Activated T-cell treated with anti-CD3 and anti-CD28 coated beads, Interleukin-2, amount 50 U/mL, for 72 hours (primary cell): ENCODE measurements at regions not wholly inside any gene's neighbourhood (a gene's known extent, or its start where the extent isn't known, plus 50 kb on each side); places are given as distances from the start of the nearest gene placed in this dataset.
A peak's percentile ranks its signal among the peaks of the same experiment; 100 is the strongest.

ENCODE experiments used
- ATAC-seq, 2 donors: fragments of 150-1000 bp; cut with Tn5 transposase; replicated peaks in 1 of 2; 2 replicates each; pipeline ENCODE4 v1.10.0; 2021; ENCODE audit warnings: moderate library complexity in 2 of 2, mild to moderate bottlenecking in 1 of 2
- DNase-seq, 2 donors: peaks; one replicate each; pipeline ENCODE4 v3.0.0; 2021 to 2022; ENCODE audit warnings: mixed read lengths in 1 of 2
- H3K27ac Mint-ChIP-seq: one replicate; pipeline ENCODE4 v1.8.0; 2022; ENCODE audit warnings: mild to moderate bottlenecking, moderate library complexity, mixed read lengths
- H3K27me3 Mint-ChIP-seq: one replicate; pipeline ENCODE4 v1.8.0; 2022; ENCODE audit warnings: low read depth, mixed read lengths
- H3K36me3 Mint-ChIP-seq, 2 donors: one replicate each; pipeline ENCODE4 v1.8.0; 2022; ENCODE audit warnings: mixed read lengths in 2 of 2, mild to moderate bottlenecking in 1 of 2; ENCODE audit not compliant: insufficient read depth in 2 of 2
- H3K4me1 Mint-ChIP-seq: one replicate; pipeline ENCODE4 v1.8.0; 2022; ENCODE audit warnings: low read depth, mixed read lengths
- H3K4me3 Mint-ChIP-seq, 2 donors: one replicate each; pipeline ENCODE4 v1.8.0; 2022; ENCODE audit warnings: mild to moderate bottlenecking in 2 of 2, mixed read lengths in 2 of 2, moderate library complexity in 2 of 2
- H3K9me3 Mint-ChIP-seq, 2 donors: one replicate each; pipeline ENCODE4 v1.8.0; 2022; ENCODE audit warnings: mixed read lengths in 2 of 2

DNA sequence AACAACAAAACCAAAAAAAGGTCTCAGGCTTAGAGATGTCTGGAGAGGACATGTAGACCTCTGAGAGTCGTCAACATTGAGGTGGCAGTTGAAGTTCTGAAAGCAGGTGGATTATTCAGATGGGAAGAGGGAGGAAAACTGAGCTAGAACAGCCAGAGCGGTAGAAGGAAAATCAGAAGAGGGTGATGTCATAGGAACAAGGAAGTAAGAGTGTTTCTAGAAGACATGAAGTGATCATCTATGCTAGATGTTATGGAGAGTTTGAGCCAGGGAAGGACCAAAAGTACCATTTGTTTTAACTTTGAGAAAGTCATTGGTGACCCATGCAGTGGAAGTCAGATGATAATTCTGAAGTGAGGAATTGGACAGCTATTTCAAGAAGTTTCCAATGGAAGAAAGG, 316.2 kb upstream of the RGS6 start:
- DNase-seq (no peak), ATAC-seq (no peak)
- H3K9me3 Mint-ChIP-seq: no peaks in the 10 kb centered on the region
- H3K27me3 Mint-ChIP-seq: no peaks in the 10 kb centered on the region
- peaks cover 8% of the 10 kb centered on the region for H3K4me1 Mint-ChIP-seq
- H3K4me3 Mint-ChIP-seq: no peak overlapping the region
- peak overlapping the region; percentile 22 for H3K27ac Mint-ChIP-seq
- H3K36me3 Mint-ChIP-seq: peaks cover 7 to 8% of the 10 kb centered on the region in 2 donors

DNA sequence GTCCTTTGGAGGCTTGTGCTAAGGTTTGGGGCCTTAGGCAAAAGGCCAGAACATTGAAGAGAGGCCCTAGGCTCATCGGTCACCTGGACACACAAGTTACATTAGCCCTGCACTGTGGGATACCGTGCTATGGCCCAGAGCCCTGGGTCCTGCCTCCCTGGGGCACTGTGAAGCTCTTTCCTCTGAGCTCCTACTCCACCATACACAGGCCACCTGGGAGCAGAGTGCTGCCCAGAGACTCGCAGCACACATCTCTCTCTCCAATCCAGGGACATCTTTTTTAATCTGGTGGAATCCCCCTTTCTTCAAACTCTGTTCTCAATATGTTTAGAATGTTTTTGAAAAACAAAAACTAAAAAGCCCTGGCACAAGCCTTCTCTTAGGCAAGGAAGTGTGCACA, 314.2 kb upstream of the RGS6 start:
- H3K9me3 Mint-ChIP-seq: no peaks in the 10 kb centered on the region
- no peak for DNase-seq
- H3K4me1 Mint-ChIP-seq: peaks cover 8% of the 10 kb centered on the region
- H3K27me3 Mint-ChIP-seq: no peaks in the 10 kb centered on the region
- H3K36me3 Mint-ChIP-seq: peaks cover 11 to 12% of the 10 kb centered on the region in 2 donors
- no peak overlapping the region for H3K27ac Mint-ChIP-seq
- ATAC-seq: no peak
- no peak overlapping the region for H3K4me3 Mint-ChIP-seq

DNA sequence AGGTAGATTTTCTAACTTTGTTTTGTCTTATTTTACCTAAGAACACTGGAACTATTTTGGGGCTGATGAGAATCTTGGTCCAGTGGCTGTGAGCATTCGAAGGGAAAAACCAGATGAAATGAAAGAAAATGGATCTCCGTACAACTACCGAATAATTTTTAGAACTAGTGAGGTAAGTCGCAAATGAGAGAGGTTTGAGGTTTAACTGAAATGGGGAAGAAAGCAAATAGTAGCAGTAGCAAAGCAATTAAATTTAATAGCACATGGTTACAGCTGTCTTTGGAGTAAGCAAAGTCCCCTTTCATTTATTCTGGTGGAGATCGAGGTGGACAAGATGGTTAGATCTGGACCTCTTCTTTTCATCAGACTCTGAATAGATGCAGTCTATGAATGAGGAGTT, 313.5 kb upstream of the RGS6 start:
- Mint-ChIP-seq H3K27me3 (no peaks in the 10 kb centered on the region), H3K36me3 (peaks cover 11 to 12% of the 10 kb centered on the region in 2 donors), H3K27ac (no peak overlapping the region), H3K4me1 (peaks cover 10% of the 10 kb centered on the region), H3K4me3 (no peak overlapping the region), H3K9me3 (no peaks in the 10 kb centered on the region)
- ATAC-seq (no peak), DNase-seq (no peak)

DNA sequence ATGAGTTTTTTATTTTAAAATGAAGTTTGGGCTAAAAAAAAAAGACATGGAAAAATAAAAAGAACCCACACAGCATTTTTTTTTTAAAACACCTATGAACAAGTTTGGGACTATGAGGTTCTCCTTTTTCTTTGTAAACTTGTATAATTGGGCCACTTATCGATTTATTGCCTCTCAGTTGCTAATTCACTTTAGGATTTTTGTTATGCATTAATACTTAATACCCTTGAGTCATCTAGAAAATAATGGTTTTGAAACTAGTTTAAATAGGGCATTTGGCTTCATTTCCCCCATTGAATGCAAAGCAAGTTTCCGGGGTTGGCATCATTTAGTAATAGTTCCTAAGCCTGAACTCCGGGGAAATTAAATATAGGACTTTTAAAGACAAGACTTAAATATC, 312.8 kb upstream of the RGS6 start:
- no peaks in the 10 kb centered on the region for H3K9me3 Mint-ChIP-seq

DNA sequence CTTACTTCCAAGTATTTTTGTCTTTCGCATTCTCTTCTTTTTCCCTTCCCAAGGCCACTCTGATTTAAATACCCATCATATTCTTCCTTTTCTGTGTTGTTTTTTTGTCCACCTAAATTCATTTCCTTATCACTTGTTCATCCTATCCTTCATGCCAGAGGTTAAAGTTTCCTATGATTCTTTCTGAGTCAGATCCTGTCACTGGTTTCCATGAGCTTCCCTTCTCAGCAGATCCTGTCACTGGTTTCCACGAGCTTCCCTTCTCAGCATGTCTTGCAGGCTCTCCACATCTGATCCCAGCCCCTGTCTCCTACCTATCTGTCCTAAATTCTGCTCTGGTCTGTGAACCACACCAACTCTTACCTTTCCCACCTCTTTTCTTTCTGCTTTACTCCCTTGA, 311.8 kb upstream of the RGS6 start:
- H3K9me3 Mint-ChIP-seq: no peaks in the 10 kb centered on the region
- no peak overlapping the region for H3K4me3 Mint-ChIP-seq
- ATAC-seq: no peak
- DNase-seq: no peak
- peaks cover 13% of the 10 kb centered on the region for H3K4me1 Mint-ChIP-seq
- H3K27ac Mint-ChIP-seq: no peak overlapping the region
- H3K27me3 Mint-ChIP-seq: no peaks in the 10 kb centered on the region
- peaks cover 14 to 21% of the 10 kb centered on the region in 2 donors for H3K36me3 Mint-ChIP-seq

More for the DNA sequence above, 312.8 kb upstream of the RGS6 start:
- H3K27me3 Mint-ChIP-seq: no peaks in the 10 kb centered on the region
- H3K27ac Mint-ChIP-seq: no peak overlapping the region
- H3K36me3 Mint-ChIP-seq: peaks cover 12 to 16% of the 10 kb centered on the region in 2 donors
- no peak for DNase-seq
- ATAC-seq: no peak
- H3K4me3 Mint-ChIP-seq: no peak overlapping the region
- peaks cover 13% of the 10 kb centered on the region for H3K4me1 Mint-ChIP-seq

DNA sequence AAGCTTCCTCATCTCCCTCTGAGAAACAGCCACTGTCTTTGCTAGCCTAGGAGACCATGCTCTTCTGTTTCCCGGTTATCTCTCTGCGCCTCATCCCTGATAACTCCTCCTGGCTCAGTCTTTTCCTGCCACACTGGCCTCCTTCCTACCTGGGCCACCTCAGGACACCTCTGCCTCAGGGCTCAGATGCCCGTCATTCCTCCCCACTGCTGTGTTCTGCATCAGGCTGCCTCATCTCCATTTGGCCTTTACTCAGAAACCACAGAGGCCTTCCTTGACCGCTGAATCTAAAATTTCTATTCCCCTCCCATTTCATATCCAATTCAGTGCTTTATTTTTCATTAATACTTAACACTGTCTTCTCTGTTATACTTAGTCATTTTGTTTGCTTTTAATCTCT, 311.0 kb upstream of the RGS6 start:
- peaks cover 8% of the 10 kb centered on the region for H3K4me1 Mint-ChIP-seq
- no peak overlapping the region for H3K4me3 Mint-ChIP-seq
- no peak for DNase-seq
- H3K27ac Mint-ChIP-seq: peak overlapping the region; percentile 45
- H3K9me3 Mint-ChIP-seq: no peaks in the 10 kb centered on the region
- no peaks in the 10 kb centered on the region for H3K27me3 Mint-ChIP-seq
- H3K36me3 Mint-ChIP-seq: peaks cover 14 to 22% of the 10 kb centered on the region in 2 donors
- ATAC-seq: no peak

DNA sequence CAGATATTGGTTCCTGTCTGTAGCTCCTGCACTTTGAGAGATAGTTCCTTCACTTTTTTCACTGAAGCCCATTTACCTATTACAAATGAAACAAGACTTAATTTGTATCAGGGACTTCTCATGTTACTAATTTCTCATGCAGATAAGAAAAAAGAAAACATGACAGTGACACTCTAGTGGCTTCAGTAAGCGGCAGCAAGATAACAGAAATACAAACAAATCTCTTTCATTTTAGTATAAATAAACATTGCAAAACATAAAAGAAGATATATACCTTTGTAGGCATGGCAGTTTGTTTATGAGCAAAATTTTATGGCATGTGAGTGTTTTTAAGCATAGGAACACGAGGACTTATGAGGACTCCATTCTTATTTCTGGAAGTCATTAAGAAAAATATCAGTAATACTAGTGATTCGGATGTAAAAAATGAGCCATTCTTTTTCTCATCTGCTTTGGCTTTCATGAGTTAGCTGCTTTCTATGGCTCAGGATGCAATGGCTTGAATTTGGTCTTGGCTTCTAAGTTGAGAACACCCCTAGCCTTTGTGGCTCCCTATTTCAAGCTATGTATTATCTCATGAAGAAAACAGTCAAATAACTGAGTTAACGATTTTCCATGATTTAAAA, 310.1 kb upstream of the RGS6 start:
- H3K4me3 Mint-ChIP-seq: no peak overlapping the region
- ATAC-seq (no peak), DNase-seq (no peak)
- no peaks in the 10 kb centered on the region for H3K27me3 Mint-ChIP-seq
- no peak overlapping the region for H3K27ac Mint-ChIP-seq
- peaks cover 14 to 23% of the 10 kb centered on the region in 2 donors for H3K36me3 Mint-ChIP-seq
- no peaks in the 10 kb centered on the region for H3K9me3 Mint-ChIP-seq
- H3K4me1 Mint-ChIP-seq: peaks cover 5% of the 10 kb centered on the region

DNA sequence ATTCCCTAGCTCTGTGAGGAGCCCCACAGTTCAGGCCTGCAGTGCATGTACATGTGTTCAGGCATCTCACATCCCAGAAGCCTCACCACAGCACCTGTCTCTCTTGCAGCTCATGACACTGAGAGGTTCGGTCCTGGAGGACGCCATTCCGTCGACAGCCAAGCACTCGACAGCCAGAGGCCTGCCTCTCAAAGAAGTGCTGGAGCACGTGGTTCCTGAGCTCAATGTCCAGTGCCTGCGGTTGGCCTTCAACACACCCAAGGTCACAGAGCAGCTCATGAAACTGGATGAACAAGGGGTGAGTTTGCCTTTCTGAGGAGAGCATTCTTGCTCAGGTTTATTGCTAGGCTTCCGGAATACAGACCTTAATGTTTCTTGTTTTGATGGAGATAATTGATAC, 308.3 kb upstream of the RGS6 start:
- ATAC-seq: no peak
- H3K36me3 Mint-ChIP-seq: peaks cover 14 to 30% of the 10 kb centered on the region in 2 donors
- no peak overlapping the region for H3K27ac Mint-ChIP-seq
- H3K9me3 Mint-ChIP-seq: no peaks in the 10 kb centered on the region
- H3K27me3 Mint-ChIP-seq: no peaks in the 10 kb centered on the region
- peaks cover 5% of the 10 kb centered on the region for H3K4me1 Mint-ChIP-seq
- no peak for DNase-seq
- no peak overlapping the region for H3K4me3 Mint-ChIP-seq

DNA sequence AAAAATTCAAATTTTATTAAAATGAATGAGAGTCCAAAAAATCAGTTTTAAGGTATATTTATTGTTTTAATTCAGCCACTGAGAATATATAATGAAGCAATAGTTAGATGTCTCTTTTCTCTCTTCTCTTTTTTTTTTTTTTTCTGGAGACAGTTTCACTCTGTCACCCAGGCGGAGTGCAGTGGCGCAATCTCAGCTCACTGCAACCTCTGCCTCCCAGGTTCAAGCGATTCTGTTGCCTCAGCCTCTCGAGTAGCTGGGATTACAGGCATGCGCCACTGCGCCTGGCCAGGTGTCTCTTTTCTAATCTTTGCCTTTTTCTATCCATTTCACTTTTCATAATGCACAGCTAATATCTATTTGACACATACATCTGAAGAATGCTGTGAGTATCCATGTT, 307.1 kb upstream of the RGS6 start:
- Mint-ChIP-seq H3K4me3 (no peak overlapping the region), H3K9me3 (no peaks in the 10 kb centered on the region), H3K27me3 (no peaks in the 10 kb centered on the region), H3K4me1 (peaks cover 5% of the 10 kb centered on the region), H3K36me3 (peaks cover 14 to 30% of the 10 kb centered on the region in 2 donors), H3K27ac (peak overlapping the region; percentile 75)
- ATAC-seq (no peak), DNase-seq (no peak)

DNA sequence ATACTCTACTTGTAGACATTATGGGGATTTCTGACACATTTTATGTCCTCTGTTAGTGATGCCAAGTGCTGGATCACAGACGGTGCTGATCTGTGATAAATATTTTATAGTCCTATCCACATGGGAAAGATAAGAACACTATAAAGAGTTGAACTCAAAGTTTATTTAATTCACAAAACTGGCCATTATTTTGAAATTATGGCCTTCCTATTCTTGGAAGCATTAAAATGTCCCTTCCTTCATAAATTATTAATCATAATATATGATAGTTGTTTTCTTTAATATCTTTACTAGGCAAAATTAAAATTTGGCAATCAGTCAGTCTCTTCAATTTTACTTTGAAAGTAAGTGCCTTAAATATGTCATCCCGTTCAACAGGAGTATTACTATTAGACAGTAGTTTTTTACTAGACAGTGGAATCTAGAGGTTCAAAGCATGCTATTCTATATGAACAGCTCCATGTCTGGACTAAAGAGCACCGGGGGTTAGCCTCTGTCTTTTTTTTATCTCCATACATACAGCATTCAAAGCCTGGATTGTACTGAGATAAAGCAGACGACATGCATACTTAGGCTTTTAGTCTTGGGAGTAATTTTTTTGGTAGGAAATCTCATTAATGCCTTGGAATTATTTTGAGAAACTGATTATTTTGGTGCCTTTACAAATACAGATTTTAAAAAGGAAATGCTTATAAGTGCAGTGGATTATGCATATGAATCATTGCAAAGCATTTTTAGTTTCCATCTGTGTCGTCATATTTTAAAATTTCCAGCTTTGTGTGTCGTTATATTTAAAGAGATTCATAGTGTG, 306.1 kb upstream of the RGS6 start:
- peaks cover 6 to 25% of the 10 kb centered on the region in 2 donors for H3K36me3 Mint-ChIP-seq
- peaks cover 5% of the 10 kb centered on the region for H3K4me1 Mint-ChIP-seq
- no peak overlapping the region for H3K4me3 Mint-ChIP-seq
- no peak overlapping the region for H3K27ac Mint-ChIP-seq
- no peak for ATAC-seq
- H3K9me3 Mint-ChIP-seq: no peaks in the 10 kb centered on the region
- no peaks in the 10 kb centered on the region for H3K27me3 Mint-ChIP-seq
- no peak for DNase-seq

DNA sequence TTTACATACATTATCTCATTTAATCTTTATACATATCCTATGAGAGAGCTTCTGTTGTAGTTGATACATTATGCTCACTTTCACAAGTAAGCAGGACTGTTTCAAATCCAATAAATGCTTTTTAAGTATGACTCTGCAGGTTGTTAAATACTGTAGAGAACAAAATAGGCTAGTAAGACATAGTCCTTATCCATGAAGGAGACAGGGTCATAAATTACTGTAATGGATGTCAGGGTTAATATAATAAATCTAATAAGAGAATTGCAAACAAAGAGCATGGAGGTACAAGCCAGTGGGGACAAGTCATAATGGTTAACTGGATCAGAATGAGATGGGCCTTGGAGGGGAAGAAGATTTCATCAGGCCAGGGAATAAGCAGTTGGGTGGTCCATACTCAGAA, 303.8 kb upstream of the RGS6 start:
- Mint-ChIP-seq H3K27me3 (no peaks in the 10 kb centered on the region), H3K36me3 (peaks cover 5 to 29% of the 10 kb centered on the region in 2 donors), H3K27ac (peak overlapping the region; percentile 22), H3K9me3 (no peaks in the 10 kb centered on the region), H3K4me3 (no peak overlapping the region), H3K4me1 (peaks cover 5% of the 10 kb centered on the region)
- ATAC-seq: no peak
- no peak for DNase-seq

DNA sequence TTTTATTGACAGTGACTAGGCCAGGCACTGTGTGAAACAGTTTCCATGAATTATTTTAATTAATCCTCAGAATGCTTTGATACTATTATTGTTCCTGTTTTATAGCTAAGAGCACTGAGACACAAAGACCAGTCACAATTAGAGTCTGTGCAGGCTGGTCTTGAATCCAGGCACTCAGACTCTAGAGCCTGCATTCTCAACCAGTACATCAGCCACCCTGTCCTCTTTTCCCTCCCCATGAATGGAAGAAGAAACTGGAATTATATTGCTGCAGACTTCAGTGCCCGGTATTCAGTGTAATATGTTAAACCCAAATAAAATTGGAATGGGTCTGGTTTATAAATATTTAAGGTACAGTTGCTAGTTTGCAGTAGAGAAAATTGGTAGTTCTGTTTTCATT, 303.0 kb upstream of the RGS6 start:
- ATAC-seq (no peak), DNase-seq (no peak)
- no peaks in the 10 kb centered on the region for H3K27me3 Mint-ChIP-seq
- peaks cover 5 to 34% of the 10 kb centered on the region in 2 donors for H3K36me3 Mint-ChIP-seq
- no peak overlapping the region for H3K27ac Mint-ChIP-seq
- H3K9me3 Mint-ChIP-seq: peaks cover 0 to 3% of the 10 kb centered on the region in 2 donors
- no peaks in the 10 kb centered on the region for H3K4me1 Mint-ChIP-seq
- H3K4me3 Mint-ChIP-seq: no peak overlapping the region

DNA sequence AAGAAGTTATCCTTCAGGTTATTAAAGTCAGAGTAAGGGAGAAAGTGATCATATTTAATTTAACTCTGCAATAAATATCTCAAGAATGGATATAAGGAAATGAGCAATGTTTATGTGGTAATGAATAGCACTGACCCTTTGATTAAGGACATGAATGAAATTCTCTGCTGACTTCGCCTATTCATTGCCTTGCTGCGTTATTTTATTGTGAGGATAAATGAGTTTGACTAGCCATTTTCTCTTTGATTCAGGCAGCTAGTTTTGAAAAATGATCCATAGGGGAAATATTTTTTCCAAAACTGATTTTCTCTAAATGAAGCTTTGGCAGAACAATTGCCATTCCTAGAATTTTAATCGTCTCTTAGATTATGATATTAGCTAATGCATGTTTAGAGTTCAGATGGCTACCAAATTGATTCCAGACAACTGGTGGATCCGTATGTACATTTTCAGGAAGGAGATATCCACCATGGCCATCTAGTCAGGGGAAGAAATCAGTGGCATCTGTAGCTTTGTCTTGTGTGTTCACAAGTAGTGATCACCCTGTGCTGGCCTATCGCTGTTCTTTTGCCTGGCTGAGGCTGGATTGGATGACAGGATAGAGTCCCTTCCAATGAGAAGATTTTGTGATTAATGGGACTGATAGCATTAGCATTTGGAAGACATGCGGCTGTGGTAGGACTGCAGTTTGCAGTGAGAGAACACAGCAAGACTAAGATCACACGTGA, 302.3 kb upstream of the RGS6 start:
- ATAC-seq: no peak
- peaks cover 7 to 37% of the 10 kb centered on the region in 2 donors for H3K36me3 Mint-ChIP-seq
- H3K27me3 Mint-ChIP-seq: no peaks in the 10 kb centered on the region
- H3K27ac Mint-ChIP-seq: no peak overlapping the region
- H3K9me3 Mint-ChIP-seq: peaks cover 0 to 3% of the 10 kb centered on the region in 2 donors
- H3K4me1 Mint-ChIP-seq: no peaks in the 10 kb centered on the region
- DNase-seq: no peak
- no peak overlapping the region for H3K4me3 Mint-ChIP-seq
